ENCODE measurements at regions not wholly inside any gene's neighbourhood (a gene's known extent, or its start where the extent isn't known, plus 50 kb on each side); places are given as distances from the start of the nearest gene placed in this dataset.

DNA sequence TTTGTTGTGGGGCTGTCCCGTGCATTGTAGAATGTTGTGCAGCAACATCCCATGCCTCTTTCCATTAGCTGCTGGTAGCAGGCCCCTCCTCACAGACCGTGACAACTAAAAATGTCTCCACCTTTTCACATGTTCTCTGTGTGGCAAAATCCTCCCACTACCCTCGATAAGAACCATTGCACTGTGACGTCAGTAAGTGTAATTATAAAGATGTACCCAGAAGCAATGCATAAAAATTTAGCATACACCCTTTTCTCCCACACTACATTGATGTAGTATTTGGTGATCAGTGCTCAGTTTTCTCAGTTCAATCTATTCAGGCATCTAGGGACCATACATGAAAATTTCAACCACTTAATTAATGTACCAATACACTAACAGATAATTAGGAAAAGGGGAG is 389.9 kb downstream of the DOK5 start (continued):
- TF ChIP-seq, protein P1, sequence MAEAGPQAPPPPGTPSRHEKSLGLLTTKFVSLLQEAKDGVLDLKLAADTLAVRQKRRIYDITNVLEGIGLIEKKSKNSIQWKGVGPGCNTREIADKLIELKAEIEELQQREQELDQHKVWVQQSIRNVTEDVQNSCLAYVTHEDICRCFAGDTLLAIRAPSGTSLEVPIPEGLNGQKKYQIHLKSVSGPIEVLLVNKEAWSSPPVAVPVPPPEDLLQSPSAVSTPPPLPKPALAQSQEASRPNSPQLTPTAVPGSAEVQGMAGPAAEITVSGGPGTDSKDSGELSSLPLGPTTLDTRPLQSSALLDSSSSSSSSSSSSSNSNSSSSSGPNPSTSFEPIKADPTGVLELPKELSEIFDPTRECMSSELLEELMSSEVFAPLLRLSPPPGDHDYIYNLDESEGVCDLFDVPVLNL (IDR thresholded peaks at IDR 0.05; ENCODE audit: low read depth, low read length), result no peak
- no peak for TF ChIP-seq MTA2 (IDR thresholded peaks at IDR 0.05; ENCODE audit: low read depth)
- TF ChIP-seq SUPT20H (IDR thresholded peaks at IDR 0.05; ENCODE audit: borderline replicate concordance, control insufficient read depth, low read depth, low read length), result no peak
- no peak for TF ChIP-seq RAD21 (IDR thresholded peaks at IDR 0.05; ENCODE audit: insufficient read depth, low read depth, low read length)
- TF ChIP-seq, protein P2, sequence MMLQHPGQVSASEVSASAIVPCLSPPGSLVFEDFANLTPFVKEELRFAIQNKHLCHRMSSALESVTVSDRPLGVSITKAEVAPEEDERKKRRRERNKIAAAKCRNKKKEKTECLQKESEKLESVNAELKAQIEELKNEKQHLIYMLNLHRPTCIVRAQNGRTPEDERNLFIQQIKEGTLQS (IDR thresholded peaks at IDR 0.05; ENCODE audit: borderline replicate concordance, extremely low read depth, low read depth, low read length), result no peak

DNA sequence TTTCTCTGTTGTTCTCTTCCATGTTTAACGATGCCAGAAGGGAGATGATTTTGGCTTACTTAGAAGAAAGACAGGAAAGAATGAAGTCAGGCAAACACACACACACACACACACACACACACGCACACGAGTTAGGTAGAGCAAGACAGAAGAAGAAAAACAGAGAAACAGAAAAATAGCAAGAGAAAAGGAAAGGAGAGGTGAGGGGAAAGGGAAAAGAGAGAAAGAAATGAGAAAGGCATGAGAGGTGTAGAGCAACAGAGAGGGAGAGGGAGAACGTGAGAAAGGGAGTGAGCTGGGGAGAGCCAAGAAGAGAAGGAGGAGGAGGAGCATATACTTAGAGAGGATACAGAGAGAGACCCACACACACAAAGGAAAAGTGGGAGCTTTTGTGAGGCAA is 385.3 kb downstream of the DOK5 start:
- no TSS peak for BruUV-seq (replicated peaks)
- no peaks in the 10 kb centered on the region for H3K79me2 ChIP-seq (ENCODE audit: control insufficient read depth, insufficient read depth, low read length)
- in situ Hi-C loops (cut with MboI), result no loop called here
- H3K27me3 ChIP-seq (replicated peaks in 1 of 2; ENCODE audit: control insufficient read depth in 2 of 2, insufficient read depth in 2 of 2, low read length in 1 of 2), result no peaks in the 10 kb centered on the region
- intact Hi-C loops (cut with micrococcal nuclease; ENCODE audit: unreplicated experiment), result no loop called here
- H3K9me3 ChIP-seq (replicated peaks; ENCODE audit: control insufficient read depth, insufficient read depth, low read length), result no peaks in the 10 kb centered on the region
- POLR2A ChIA-PET, result no interaction called here
- no peak overlapping the region for H3K9ac ChIP-seq (ENCODE audit: control insufficient read depth, insufficient read depth, low read length)
- FAIRE-seq (no peak), ATAC-seq (no peak), DNase-seq (ENCODE audit: low read depth, low spot score) (no peak)
- CTCF ChIA-PET, result interaction anchor here (1.4 kb wide), 1 partner anchor 13 kb away, joined by 4 read pairs; no protein-coding TSS in a partner anchor
- no peak overlapping the region for H3K4me2 ChIP-seq (ENCODE audit: control insufficient read depth, insufficient read depth)
- SMC1A ChIA-PET (ENCODE audit: uncharacterized antibody, unreplicated experiment), result no interaction called here
- H3K4me3 ChIP-seq, result no peak overlapping the region
- H3K27ac ChIP-seq (ENCODE audit: control insufficient read depth, insufficient read depth), result no peak overlapping the region
- 0% methylated on average over 4 of the region's 4 CpGs for WGBS (ENCODE audit: insufficient coverage, insufficient replicate concordance, low lambda C conversion rate, missing lambda C conversion rate)
- no peak overlapping the region for H2AFZ ChIP-seq (ENCODE audit: control insufficient read depth, low read depth, low read length)
- RAD21 ChIA-PET (ENCODE audit: unreplicated experiment), result no interaction called here
- no peaks in the 10 kb centered on the region for H4K20me1 ChIP-seq (ENCODE audit: control insufficient read depth, insufficient read depth)
- no peaks in the 10 kb centered on the region for H3K4me1 ChIP-seq (ENCODE audit: control insufficient read depth, insufficient read depth, low read length)
- no peaks in the 10 kb centered on the region for H3K36me3 ChIP-seq (ENCODE audit: control insufficient read depth in 2 of 2, insufficient read depth in 2 of 2, low read length in 1 of 2)
- TF ChIP-seq SP1 (IDR thresholded peaks at IDR 0.05; ENCODE audit: low read depth, low read length) (no peak), NFXL1 (IDR thresholded peaks at IDR 0.05; ENCODE audit: borderline replicate concordance) (no peak), SMAD1 (IDR thresholded peaks at IDR 0.05; ENCODE audit: low read depth, partially characterized antibody) (no peak), NR2C1 (IDR thresholded peaks at IDR 0.05) (no peak), JUNB (IDR thresholded peaks at IDR 0.05) (no peak), CHD1 (IDR thresholded peaks at IDR 0.05; ENCODE audit: low read depth, low read length) (no peak), NR2C2 (IDR thresholded peaks at IDR 0.05; ENCODE audit: borderline replicate concordance, control insufficient read depth, insufficient read length, low read depth) (no peak), SIN3A (IDR thresholded peaks at IDR 0.05; ENCODE audit: low read depth, low read length) (no peak), IKZF2 (IDR thresholded peaks at IDR 0.05) (no peak), RELA (IDR thresholded peaks at IDR 0.05; ENCODE audit: borderline replicate concordance, partially characterized antibody) (no peak), MYC (IDR thresholded peaks at IDR 0.05; ENCODE audit: insufficient read depth, insufficient read length, insufficient replicate concordance, low read length, severe bottlenecking) (no peak), RUNX3 (IDR thresholded peaks at IDR 0.05; ENCODE audit: low read length) (no peak), ZNF384 (IDR thresholded peaks at IDR 0.05; ENCODE audit: borderline replicate concordance, low read depth, low read length) (no peak), TCF7 (IDR thresholded peaks at IDR 0.05; ENCODE audit: borderline replicate concordance) (no peak), ATF7 (IDR thresholded peaks at IDR 0.05; ENCODE audit: low read depth) (no peak)
- TF ChIP-seq, protein P3, sequence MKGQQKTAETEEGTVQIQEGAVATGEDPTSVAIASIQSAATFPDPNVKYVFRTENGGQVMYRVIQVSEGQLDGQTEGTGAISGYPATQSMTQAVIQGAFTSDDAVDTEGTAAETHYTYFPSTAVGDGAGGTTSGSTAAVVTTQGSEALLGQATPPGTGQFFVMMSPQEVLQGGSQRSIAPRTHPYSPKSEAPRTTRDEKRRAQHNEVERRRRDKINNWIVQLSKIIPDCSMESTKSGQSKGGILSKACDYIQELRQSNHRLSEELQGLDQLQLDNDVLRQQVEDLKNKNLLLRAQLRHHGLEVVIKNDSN (IDR thresholded peaks at IDR 0.05; ENCODE audit: borderline replicate concordance, extremely low read length, insufficient read depth, low read depth, low read length), result no peak
- TF ChIP-seq, protein P4, sequence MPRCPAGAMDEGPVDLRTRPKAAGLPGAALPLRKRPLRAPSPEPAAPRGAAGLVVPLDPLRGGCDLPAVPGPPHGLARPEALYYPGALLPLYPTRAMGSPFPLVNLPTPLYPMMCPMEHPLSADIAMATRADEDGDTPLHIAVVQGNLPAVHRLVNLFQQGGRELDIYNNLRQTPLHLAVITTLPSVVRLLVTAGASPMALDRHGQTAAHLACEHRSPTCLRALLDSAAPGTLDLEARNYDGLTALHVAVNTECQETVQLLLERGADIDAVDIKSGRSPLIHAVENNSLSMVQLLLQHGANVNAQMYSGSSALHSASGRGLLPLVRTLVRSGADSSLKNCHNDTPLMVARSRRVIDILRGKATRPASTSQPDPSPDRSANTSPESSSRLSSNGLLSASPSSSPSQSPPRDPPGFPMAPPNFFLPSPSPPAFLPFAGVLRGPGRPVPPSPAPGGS (IDR thresholded peaks at IDR 0.05; ENCODE audit: borderline replicate concordance, insufficient read depth, low read depth, low read length, poor library complexity, severe bottlenecking), result no peak

Data from GM12878 (cell line).